GM13977 (cell line): ENCODE measurements at regions not wholly inside any gene's neighbourhood (a gene's known extent, or its start where the extent isn't known, plus 50 kb on each side); places are given as distances from the start of the nearest gene placed in this dataset.

ENCODE experiments used
- DNase-seq: peaks from one replicate; pipeline ENCODE4 v3.0.0; 2012; ENCODE audit warnings: low spot score
- CTCF ChIP-seq: IDR thresholded peaks from 2 replicates; pipeline ENCODE4 v1.5.1; 2012; ENCODE audit warnings: mild to moderate bottlenecking, control low read depth; ENCODE audit not compliant: insufficient read depth; ENCODE audit errors: extremely low read depth, missing control alignments
- in situ Hi-C: fragments of 300-500 bp; cut with MboI; formaldehyde crosslinking; loops from one replicate; pipeline ENCODE4 v1.12.0; 2022; ENCODE audit warnings: low sequenced_read_pairs, low pct_unique_long_range_greater_than_20kb, mixed read lengths, inconsistent platforms; ENCODE audit not compliant: unreplicated experiment

- TF ChIP-seq CTCF, result no peak
These were observed 49.9 kb upstream of the GAS1 start for GRCh38 chr9:86997156-86997555.

GRCh38 chr9:86997951-86998350 is 50.6 kb upstream of the GAS1 start:
- no peak for TF ChIP-seq CTCF
- DNase-seq, result no peak
- in situ Hi-C loops, result no loop called here

More at GRCh38 chr9:86997156-86997555, 49.9 kb upstream of the GAS1 start:
- no peak for DNase-seq
- in situ Hi-C loops, result no loop called here

- in situ Hi-C loops, result no loop called here
These were observed 55.2 kb upstream of the GAS1 start for GRCh38 chr9:87002517-87002916.

GRCh38 chr9:87004016-87004415 is 56.7 kb upstream of the GAS1 start:
- TF ChIP-seq CTCF, result no peak
- in situ Hi-C loops, result no loop called here

More at GRCh38 chr9:87002517-87002916, 55.2 kb upstream of the GAS1 start:
- TF ChIP-seq CTCF, result no peak
- no peak for DNase-seq

GRCh38 chr9:87006956-87007355 is 59.6 kb upstream of the GAS1 start:
- no peak for DNase-seq
- TF ChIP-seq CTCF, result no peak
- in situ Hi-C loops, result no loop called here

More at GRCh38 chr9:87004016-87004415, 56.7 kb upstream of the GAS1 start:
- no peak for DNase-seq

- no peak for TF ChIP-seq CTCF
- DNase-seq, result no peak
- in situ Hi-C loops, result no loop called here
These were observed 60.5 kb upstream of the GAS1 start for GRCh38 chr9:87007711-87008366.
